ENCODE measurements at regions not wholly inside any gene's neighbourhood (a gene's known extent, or its start where the extent isn't known, plus 50 kb on each side); places are given as distances from the start of the nearest gene placed in this dataset.

DNA sequence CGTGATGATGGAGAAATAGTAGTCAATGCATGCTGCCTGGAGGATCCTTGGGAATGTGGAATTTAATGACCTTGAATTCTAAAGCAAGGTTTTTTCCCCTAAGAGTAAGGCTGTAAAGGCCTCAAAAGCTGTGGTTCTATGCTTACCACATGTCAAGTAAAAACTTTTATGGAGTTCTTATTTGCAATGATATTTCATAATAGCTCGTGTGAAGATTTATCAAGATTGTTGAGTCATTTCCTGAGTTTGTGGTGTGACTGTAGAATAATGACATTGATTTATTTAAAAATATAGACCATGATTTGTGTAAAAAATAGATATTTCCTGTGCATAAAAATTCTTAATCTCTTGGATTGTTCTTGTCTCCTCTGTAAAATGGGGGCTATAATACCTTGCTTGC lies 67.5 kb upstream of the SORCS1 start:
- TF ChIP-seq CTCF (IDR thresholded peaks at IDR 0.05) = no peak
- TF ChIP-seq POLR2A (IDR thresholded peaks at IDR 0.05; ENCODE audit: low read depth) = no peak
